HG03159 (cell line): ENCODE measurements at regions not wholly inside any gene's neighbourhood (a gene's known extent, or its start where the extent isn't known, plus 50 kb on each side); places are given as distances from the start of the nearest gene placed in this dataset.

Experiments used
- ATAC-seq: cut with Tn5 transposase; IDR thresholded peaks from one replicate; pipeline ENCODE4 v1.9.1; 2021; ENCODE audit warnings: mild to moderate bottlenecking, moderate library complexity; ENCODE audit not compliant: unreplicated experiment

- no peak for ATAC-seq
Observed at GRCh38 chr22:49062802-49063544, 764.7 kb downstream of the BRD1 start.

GRCh38 chr22:49062155-49062801 is 765.4 kb downstream of the BRD1 start:
- ATAC-seq = no peak

- ATAC-seq = no peak
Observed at GRCh38 chr22:49057910-49058309, 769.8 kb downstream of the BRD1 start.

GRCh38 chr22:49056301-49056700 is 771.4 kb downstream of the BRD1 start:
- no peak for ATAC-seq

GRCh38 chr22:49055406-49055805 is 772.3 kb downstream of the BRD1 start:
- ATAC-seq = no peak

GRCh38 chr22:49053578-49053977 is 774.1 kb downstream of the BRD1 start:
- ATAC-seq = no peak

GRCh38 chr22:49052560-49052959 is 775.1 kb downstream of the BRD1 start:
- ATAC-seq = no peak

GRCh38 chr22:49052023-49052538 is 775.6 kb downstream of the BRD1 start:
- ATAC-seq = no peak

GRCh38 chr22:49051491-49052022 is 776.1 kb downstream of the BRD1 start:
- no peak for ATAC-seq

- no peak for ATAC-seq
Observed at GRCh38 chr22:49049691-49050090, 778.0 kb downstream of the BRD1 start.

GRCh38 chr22:49048591-49048990 is 779.1 kb downstream of the BRD1 start:
- no peak for ATAC-seq

- ATAC-seq = no peak
Observed at GRCh38 chr22:49047447-49047846, 780.2 kb downstream of the BRD1 start.

- no peak for ATAC-seq
Observed at GRCh38 chr22:49046546-49047361, 780.9 kb downstream of the BRD1 start.

GRCh38 chr22:49046000-49046545 is 781.6 kb downstream of the BRD1 start:
- ATAC-seq = no peak

- ATAC-seq = no peak
Observed at GRCh38 chr22:49045276-49045675, 782.4 kb downstream of the BRD1 start.

- no peak for ATAC-seq
Observed at GRCh38 chr22:49044776-49045175, 782.9 kb downstream of the BRD1 start.

GRCh38 chr22:49044091-49044490 is 783.6 kb downstream of the BRD1 start:
- no peak for ATAC-seq

GRCh38 chr22:49042877-49043859 is 784.5 kb downstream of the BRD1 start:
- ATAC-seq = no peak

- no peak for ATAC-seq
Observed at GRCh38 chr22:49042066-49042465, 785.6 kb downstream of the BRD1 start.
